Activated CD8-positive, alpha-beta memory T cell treated with anti-CD3 and anti-CD28 coated beads, Interleukin-2, amount 50 U/mL, for 24 hours (primary cell): ENCODE measurements at regions not wholly inside any gene's neighbourhood (a gene's known extent, or its start where the extent isn't known, plus 50 kb on each side); places are given as distances from the start of the nearest gene placed in this dataset.

ENCODE experiments used
- DNase-seq: peaks from one replicate; pipeline ENCODE4 v3.0.0-alpha.2; 2020; ENCODE audit errors: extremely low read depth

- DNase-seq: no peak
Observed at GRCh38 chr9:81193362-81194339, 495.7 kb downstream of the TLE1 start.

DNA sequence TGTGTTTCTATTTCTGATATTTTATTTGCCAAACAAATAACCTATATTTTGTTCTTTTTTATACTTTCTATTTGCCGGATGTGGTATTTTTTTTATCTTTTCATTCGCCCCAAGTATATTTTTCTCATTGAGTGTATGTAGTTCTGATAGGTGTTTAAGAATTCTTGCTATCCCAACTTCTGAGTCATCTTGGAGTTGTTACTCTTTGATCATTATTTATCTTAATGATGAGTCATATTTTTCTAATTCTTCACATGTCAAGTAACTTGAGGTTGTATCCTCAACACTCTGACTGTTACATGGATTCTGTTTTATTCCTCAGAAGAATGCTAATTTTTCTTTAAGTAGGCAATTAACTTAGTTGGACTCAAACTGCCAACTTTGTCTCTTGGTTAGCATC, 498.1 kb downstream of the TLE1 start:
- DNase-seq: no peak

DNA sequence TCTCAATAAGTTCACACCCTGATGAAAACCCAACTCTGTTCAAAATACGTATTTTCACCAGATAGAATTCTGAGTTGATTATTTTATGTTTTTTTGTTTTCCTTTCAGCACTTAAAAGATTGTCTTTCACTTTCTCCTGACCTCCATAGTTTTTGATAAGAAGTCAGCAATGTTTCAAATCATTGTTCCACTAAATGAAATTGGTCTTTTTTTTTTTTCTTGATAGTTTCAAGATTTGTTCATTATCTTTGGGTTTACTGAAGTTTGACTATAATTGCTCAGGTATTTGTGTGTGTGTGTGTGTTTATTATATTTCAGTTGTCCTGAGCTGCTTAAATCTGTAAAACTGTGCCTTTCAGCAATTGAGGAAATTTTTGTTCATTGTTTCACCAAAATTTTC, 498.7 kb downstream of the TLE1 start:
- no peak for DNase-seq

DNA sequence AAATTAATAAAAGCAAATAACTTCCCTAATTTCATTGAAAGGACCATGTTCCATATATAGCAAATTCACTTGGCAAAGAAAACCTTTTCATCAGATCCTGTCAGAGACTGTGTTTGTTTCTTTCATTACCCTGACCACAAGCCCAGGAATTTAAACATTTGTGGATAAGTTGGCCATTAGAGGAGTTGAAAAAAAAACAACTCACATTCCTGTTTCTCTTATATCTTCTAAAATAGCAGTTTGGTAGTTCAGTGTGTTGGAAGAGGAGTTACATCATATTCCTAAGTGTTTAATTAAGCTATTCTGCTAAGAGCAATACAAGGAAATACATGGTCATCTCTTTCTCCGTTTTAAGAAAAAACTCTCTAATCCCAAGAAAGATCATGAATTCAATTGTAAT, 505.6 kb downstream of the TLE1 start:
- no peak for DNase-seq

- DNase-seq: no peak
Observed at GRCh38 chr9:81182431-81182830, 506.9 kb downstream of the TLE1 start.

- no peak for DNase-seq
Observed at GRCh38 chr9:81174023-81174422, 515.3 kb downstream of the TLE1 start.

DNA sequence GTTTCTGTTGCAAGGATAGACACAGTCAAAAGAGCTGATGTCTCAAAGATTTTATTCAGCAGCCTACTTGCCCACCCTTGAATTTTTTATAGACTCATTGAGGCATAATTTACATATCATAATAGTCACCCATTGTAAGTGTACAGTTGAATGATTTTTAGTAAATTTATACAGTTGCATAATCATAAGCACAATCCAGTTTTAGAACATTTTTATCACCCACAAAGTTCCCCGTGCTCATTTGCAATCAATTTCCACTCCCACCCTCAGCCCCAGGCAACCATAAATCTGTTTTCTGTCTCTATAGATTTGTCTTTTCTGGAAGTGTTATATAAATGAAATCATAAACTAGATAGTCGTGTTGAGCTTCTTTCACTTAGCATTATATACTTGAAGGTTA, 517.7 kb downstream of the TLE1 start:
- DNase-seq: no peak

DNA sequence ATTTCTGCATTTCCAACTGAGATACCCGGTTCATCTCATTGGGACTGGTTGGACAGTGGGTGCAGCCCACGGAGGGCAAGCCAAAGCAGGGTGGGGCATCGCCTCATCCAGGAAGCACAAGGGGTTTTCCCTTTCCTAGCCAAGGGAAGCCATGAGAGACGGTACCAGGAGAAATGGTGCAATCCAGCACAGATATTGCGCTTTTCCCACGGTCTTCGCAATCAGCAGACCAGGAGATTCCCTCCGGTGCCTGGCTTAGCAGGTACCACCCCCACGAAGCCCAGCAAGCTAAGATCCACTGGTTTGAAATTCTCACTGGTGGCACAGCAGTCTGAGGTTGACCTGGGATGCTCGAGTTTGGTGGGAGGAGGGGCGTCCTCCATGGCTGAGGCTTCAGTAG, 527.0 kb downstream of the TLE1 start:
- DNase-seq: no peak

DNA sequence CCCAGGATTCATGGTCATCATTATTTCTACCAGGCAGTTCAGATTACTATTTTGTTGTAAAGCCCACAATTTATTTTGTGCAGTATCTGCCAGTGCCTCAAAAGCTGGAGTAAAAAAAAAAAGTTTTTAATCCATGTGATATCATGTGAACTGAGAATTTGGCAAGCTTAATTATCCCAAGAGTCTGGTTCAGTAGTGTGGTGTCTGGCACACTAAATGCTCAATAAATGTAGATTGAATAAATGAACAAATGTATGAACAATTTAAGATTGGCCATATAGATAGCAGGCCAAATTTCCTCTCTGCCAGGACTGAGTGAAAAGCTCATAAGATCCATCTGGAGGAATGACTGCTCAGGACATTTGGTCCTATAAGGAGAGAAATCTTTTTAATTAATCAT, 533.0 kb downstream of the TLE1 start:
- DNase-seq: no peak

GRCh38 chr9:81150016-81150625, 539.2 kb downstream of the TLE1 start:
- DNase-seq: no peak

DNA sequence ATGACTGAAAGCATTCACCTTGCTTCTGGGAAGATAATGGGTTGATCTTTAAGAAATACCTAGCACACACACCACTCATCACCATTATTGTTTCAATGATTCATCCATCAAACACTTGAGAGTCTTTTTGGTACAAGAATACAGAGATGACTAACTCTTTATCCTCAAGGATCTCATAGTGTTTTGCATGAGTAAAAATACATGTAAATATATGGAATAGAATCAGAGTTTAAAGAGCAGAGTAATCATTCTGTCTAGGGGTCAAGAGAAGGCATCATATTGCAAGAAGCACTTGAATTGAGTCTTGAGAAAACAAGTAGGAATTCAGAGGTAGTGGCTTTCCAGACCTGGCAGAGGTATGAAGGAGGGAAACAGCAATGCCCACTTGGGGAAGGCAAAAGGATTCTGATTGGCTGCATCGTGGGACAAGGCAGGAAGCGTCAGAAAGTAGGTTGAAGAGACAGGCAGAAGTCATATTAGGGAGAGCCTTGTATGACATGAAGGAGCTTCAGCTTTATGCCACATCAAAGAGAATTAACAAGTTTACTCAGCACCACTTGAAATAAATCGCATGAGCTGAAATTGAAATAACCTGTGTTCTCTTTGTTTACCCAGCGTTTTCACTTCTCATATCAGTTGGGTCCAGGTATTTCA, 542.5 kb downstream of the TLE1 start:
- DNase-seq: no peak

- DNase-seq: no peak
Observed at GRCh38 chr9:81146241-81146640, 543.1 kb downstream of the TLE1 start.

DNA sequence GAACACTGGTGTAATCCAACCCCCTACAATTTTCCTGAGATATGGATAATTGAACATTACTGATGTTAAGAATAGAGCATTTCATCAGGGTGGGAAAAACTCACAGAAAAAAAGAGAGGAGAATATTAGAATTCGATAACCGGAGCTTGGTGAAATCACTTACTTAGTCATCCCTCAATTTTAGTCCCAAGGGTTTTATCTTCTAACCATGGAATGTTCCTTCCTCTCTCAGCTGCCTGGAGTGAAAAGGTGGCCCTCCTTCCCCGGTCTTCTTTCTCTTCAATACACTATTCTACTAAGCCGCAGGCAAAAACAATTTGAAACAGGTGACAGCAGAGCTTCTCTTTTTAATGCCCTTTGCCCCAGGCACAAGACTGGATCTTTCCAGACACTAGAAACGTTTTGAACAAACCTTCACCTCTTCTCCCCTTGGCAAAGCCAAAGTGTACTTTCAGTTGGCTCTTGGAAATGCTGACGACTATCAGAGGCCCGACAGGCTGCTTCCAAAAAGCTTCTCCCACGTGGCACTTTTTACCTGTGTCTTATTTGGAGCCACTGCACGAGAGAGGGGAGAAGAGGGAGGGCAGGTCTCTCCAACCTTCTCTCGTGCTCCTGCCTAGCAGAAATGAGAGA, 543.9 kb downstream of the TLE1 start:
- no peak for DNase-seq

- no peak for DNase-seq
Observed at GRCh38 chr9:81141961-81142360, 547.4 kb downstream of the TLE1 start.

DNA sequence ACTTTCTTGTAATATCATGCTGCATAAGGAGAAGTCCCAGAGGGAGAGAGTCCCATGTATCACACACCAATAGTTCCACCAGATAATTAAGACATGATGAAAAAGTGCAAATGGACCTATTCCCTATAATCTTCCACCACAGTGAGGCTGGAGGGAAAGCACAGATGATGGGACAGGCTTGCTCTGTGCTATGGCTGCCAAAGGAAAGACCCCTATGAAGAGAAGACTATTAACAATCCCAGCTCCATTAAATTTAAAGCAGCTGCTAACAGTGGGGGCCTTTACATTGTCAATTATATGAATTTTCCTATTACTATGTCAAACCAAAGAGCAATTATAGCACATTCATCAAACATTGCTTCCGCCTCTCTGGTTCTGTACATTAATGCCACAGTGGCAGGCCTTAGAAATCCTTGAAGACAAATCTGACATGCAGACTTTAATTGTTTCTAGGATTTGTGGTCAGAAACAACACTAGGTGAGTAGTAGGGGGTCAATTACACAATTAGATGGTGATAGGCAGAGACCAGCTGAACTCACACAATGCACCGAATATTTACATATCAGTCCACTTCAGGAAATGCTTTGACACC, 551.3 kb downstream of the TLE1 start:
- DNase-seq: no peak

DNA sequence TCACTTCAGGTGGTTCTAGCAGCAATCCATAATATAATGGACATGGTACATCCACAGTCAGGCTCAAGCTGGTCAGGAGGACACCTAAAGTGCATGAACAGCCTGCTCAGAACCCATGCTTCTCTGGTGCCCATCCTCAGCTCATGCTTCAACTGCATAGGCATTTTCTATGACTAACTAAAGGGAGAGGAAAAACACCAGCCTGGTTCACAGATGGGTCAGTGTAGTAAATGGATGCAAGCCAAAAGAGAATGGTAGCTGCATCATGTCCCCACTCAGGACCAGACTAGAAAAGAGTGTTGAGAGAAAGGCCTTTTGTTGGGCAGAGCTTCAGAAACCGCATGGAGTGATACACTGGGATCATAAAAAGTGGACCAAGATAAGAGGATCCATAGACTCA, 556.6 kb downstream of the TLE1 start:
- DNase-seq: no peak

- DNase-seq: no peak
Observed at GRCh38 chr9:81132318-81132717, 557.0 kb downstream of the TLE1 start.

DNA sequence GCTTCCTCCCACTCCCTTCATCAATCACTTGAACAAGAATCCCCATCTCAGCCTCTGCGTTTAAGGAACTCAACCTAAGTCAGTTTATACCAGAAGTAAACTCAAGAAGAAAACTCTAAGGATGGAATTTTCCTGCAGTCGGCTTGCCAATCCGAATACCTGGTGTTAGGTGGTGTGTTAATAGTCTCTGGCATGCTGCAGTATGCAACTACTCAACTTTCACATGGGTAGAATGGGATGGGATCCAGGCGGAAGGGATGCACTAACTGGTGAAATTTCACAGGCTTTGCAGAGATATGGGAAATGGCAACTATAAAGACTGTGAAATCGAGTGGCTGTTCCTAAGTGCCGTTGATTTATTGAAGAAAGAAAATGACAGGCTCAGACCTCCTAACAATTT, 560.6 kb downstream of the TLE1 start:
- no peak for DNase-seq

- DNase-seq: no peak
Observed at GRCh38 chr9:81125446-81126092, 563.8 kb downstream of the TLE1 start.

- DNase-seq: no peak
Observed at GRCh38 chr9:81123526-81123925, 565.8 kb downstream of the TLE1 start.

GRCh38 chr9:81122749-81123148, 566.6 kb downstream of the TLE1 start:
- DNase-seq: no peak
